Keratinocyte (primary cell): ENCODE measurements at regions not wholly inside any gene's neighbourhood (a gene's known extent, or its start where the extent isn't known, plus 50 kb on each side); places are given as distances from the start of the nearest gene placed in this dataset.
"Not testable (repeated sequence)": the region's sequence is repeated elsewhere in the genome, so short reads cannot be mapped to it uniquely, and the experiment has no call there.

Experiments used
- DNase-seq: peaks from one replicate; pipeline ENCODE4 v3.0.0-alpha.2; 2011; ENCODE audit warnings: low read depth, missing footprints, low spot score
- FAIRE-seq: peaks from 2 replicates; lab custom pipeline; 2011; peaks lifted over from hg19 to GRCh38; lab: Jason Lieb, UNC
- H2AFZ ChIP-seq: 2 replicates; pipeline ENCODE4 v1.6.0; 2012; ENCODE audit warnings: low read length, control low read depth, inconsistent platforms; ENCODE audit not compliant: control insufficient read depth
- H3K27ac ChIP-seq: 2 replicates; pipeline ENCODE4 v1.5.1; 2011; ENCODE audit warnings: low read length; ENCODE audit not compliant: control insufficient read depth, insufficient read depth
- H3K27me3 ChIP-seq: 3 replicates; pipeline ENCODE4 v1.6.0; 2011; ENCODE audit warnings: low read length; ENCODE audit not compliant: control insufficient read depth, insufficient read depth; ENCODE audit errors: extremely low read depth
- H3K36me3 ChIP-seq, 2 experiments: 2 replicates in 1 of 2; 3 replicates in 1 of 2; pipeline ENCODE4 v1.5.1; 2011; ENCODE audit warnings: low read length in 2 of 2, mild to moderate bottlenecking in 1 of 2; ENCODE audit not compliant: control insufficient read depth in 2 of 2, insufficient read depth in 2 of 2; ENCODE audit errors: extremely low read depth in 1 of 2
- H3K4me1 ChIP-seq: 3 replicates; pipeline ENCODE4 v1.5.1; 2011; ENCODE audit warnings: low read length; ENCODE audit not compliant: control insufficient read depth, insufficient read depth; ENCODE audit errors: extremely low read depth
- H3K4me2 ChIP-seq: 3 replicates; pipeline ENCODE4 v1.6.0; 2011; ENCODE audit warnings: low read depth, low read length; ENCODE audit not compliant: control insufficient read depth, insufficient read depth; ENCODE audit errors: extremely low read depth
- H3K4me3 ChIP-seq, 3 experiments: fragments of 200-600 bp in 1 of 3; sonication (generic) in 1 of 3; 2 replicates in 2 of 3; 3 replicates in 1 of 3; pipeline ENCODE4 v1.5.1; 2011 to 2016; ENCODE audit warnings: low read length in 3 of 3, mild to moderate bottlenecking in 3 of 3, control low read depth in 2 of 3, inconsistent platforms in 1 of 3, low read depth in 1 of 3, mixed read lengths in 1 of 3, mixed run types in 1 of 3, moderate library complexity in 1 of 3; ENCODE audit not compliant: control insufficient read depth in 2 of 3, insufficient read depth in 2 of 3; ENCODE audit errors: extremely low read depth in 1 of 3
- H3K79me2 ChIP-seq: 2 replicates; pipeline ENCODE4 v1.6.0; 2012; ENCODE audit warnings: low read length; ENCODE audit not compliant: control insufficient read depth, insufficient read depth
- H3K9ac ChIP-seq: 3 replicates; pipeline ENCODE4 v1.6.0; 2011; ENCODE audit warnings: low read length; ENCODE audit not compliant: control insufficient read depth, insufficient read depth; ENCODE audit errors: extremely low read depth
- H3K9me1 ChIP-seq: 3 replicates; pipeline ENCODE4 v1.6.0; 2011; ENCODE audit warnings: low read length; ENCODE audit not compliant: control insufficient read depth, insufficient read depth; ENCODE audit errors: extremely low read depth
- H3K9me3 ChIP-seq: 2 replicates; pipeline ENCODE4 v1.5.1; 2012; ENCODE audit warnings: low read depth, low read length; ENCODE audit not compliant: control insufficient read depth
- H4K20me1 ChIP-seq: 3 replicates; pipeline ENCODE4 v1.6.0; 2011; ENCODE audit warnings: low read length; ENCODE audit not compliant: control insufficient read depth, insufficient read depth; ENCODE audit errors: extremely low read depth
- CTCF ChIP-seq, 3 experiments: IDR thresholded peaks in 1 of 3; conservative IDR thresholded peaks in 1 of 3; optimal IDR thresholded peaks in 1 of 3; 2 replicates in 2 of 3; 3 replicates in 1 of 3; pipeline versions ENCODE3 to v1.5.1; 2011; ENCODE audit warnings: low read length in 3 of 3, mild to moderate bottlenecking in 3 of 3, moderate library complexity in 2 of 3, control low read depth in 1 of 3, inconsistent platforms in 1 of 3; ENCODE audit not compliant: insufficient read depth in 2 of 3; ENCODE audit errors: extremely low read depth in 1 of 3
- EZH2 ChIP-seq: IDR thresholded peaks from one replicate; pipeline ENCODE4 v1.6.1; 2012; ENCODE audit warnings: inconsistent platforms, mild to moderate bottlenecking, low read length, moderate library complexity
- dilution Hi-C: fragments of 300-500 bp; cut with MboI; formaldehyde crosslinking; loops from one replicate; pipeline ENCODE4 v1.7.0; 2020; ENCODE audit warnings: low sequenced_read_pairs; ENCODE audit not compliant: extremely low pct_ligation_motif_present

- no peaks in the 10 kb centered on the region for H3K9me1 ChIP-seq
- H2AFZ ChIP-seq: peak overlapping the region; percentile 67
- no peaks in the 10 kb centered on the region for H3K9me3 ChIP-seq
- H3K9ac ChIP-seq: no peak overlapping the region
- H3K27me3 ChIP-seq: no peaks in the 10 kb centered on the region
- H3K4me3 ChIP-seq: peak overlapping the region in 1 of 3 experiments; percentile 40
- TF ChIP-seq CTCF (optimal IDR thresholded peaks at IDR 0.05 in 1 of 3, IDR thresholded peaks at IDR 0.05 in 1 of 3, conservative IDR thresholded peaks at IDR 0.05 in 1 of 3; ENCODE audit: extremely low read depth in 1 of 3, insufficient read depth in 2 of 3, low read length in 3 of 3) (no peak), EZH2 (no peak)
- H4K20me1 ChIP-seq: no peaks in the 10 kb centered on the region
- DNase-seq (no peak), FAIRE-seq (peak; percentile 61)
- H3K4me1 ChIP-seq: peaks cover 20% of the 10 kb centered on the region
- dilution Hi-C loops: no loop called here
- H3K79me2 ChIP-seq: no peaks in the 10 kb centered on the region
- H3K27ac ChIP-seq: no peak overlapping the region
- no peaks in the 10 kb centered on the region for H3K36me3 ChIP-seq
- H3K4me2 ChIP-seq: peak overlapping the region; percentile 80
Measured at GRCh38 chr2:109676346-109676902, 62.3 kb downstream of the SOWAHC start.

GRCh38 chr2:109677121-109677731, 63.1 kb downstream of the SOWAHC start:
- dilution Hi-C loops, H3K4me2 ChIP-seq, H3K36me3 ChIP-seq, H3K9me1 ChIP-seq, H3K9ac ChIP-seq, FAIRE-seq, H3K27ac ChIP-seq, H4K20me1 ChIP-seq, H3K27me3 ChIP-seq, H2AFZ ChIP-seq, H3K9me3 ChIP-seq, DNase-seq, H3K79me2 ChIP-seq, H3K4me3 ChIP-seq: not testable (repeated sequence)
- peaks cover 20% of the 10 kb centered on the region for H3K4me1 ChIP-seq
